ENCODE measurements at regions not wholly inside any gene's neighbourhood (a gene's known extent, or its start where the extent isn't known, plus 50 kb on each side); places are given as distances from the start of the nearest gene placed in this dataset.

DNA sequence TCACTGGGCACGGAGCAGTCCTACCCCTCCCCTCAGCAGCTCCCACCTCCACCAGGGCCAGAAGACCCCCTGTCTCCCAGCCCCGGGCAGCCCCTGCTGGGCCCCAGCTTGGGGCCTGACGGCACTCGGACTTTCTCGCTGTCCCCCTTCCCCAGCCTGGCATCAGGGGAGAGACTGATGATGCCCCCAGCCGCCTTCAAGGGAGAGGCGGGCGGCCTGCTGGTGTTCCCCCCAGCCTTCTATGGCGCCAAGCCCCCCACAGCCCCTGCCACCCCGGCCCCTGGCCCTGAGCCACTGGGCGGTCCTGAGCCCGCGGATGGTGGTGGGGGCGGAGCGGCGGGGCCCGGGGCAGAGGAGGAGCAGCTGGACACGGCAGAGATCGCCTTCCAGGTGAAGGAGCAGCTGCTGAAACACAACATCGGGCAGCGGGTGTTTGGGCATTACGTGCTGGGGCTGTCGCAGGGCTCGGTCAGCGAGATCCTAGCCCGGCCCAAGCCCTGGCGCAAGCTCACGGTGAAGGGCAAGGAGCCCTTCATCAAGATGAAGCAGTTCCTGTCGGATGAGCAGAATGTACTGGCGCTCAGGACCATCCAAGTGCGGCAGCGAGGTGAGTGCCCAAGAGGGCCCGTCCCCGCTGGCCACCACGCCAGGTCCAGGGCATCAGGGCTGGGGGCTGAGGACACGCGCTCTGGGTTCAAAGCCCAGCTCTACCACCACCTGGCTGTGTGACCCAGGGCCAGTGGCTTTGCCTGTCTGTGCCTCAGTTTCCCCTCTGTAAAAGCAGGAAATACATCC lies 58.6 kb downstream of the PHETA1 start:
- no peak for DNase-seq (ENCODE audit: low read depth in 1 of 2, low spot score in 1 of 2)
- H3K27me3 ChIP-seq (ENCODE audit: insufficient read depth, poor library complexity, severe bottlenecking), result peaks cover 2% of the 10 kb centered on the region
- no peak overlapping the region for H3K4me3 ChIP-seq (replicated peaks; ENCODE audit: insufficient read depth, low read length)
- H3K27ac ChIP-seq (replicated peaks), result no peak overlapping the region
- TF ChIP-seq, protein P1, sequence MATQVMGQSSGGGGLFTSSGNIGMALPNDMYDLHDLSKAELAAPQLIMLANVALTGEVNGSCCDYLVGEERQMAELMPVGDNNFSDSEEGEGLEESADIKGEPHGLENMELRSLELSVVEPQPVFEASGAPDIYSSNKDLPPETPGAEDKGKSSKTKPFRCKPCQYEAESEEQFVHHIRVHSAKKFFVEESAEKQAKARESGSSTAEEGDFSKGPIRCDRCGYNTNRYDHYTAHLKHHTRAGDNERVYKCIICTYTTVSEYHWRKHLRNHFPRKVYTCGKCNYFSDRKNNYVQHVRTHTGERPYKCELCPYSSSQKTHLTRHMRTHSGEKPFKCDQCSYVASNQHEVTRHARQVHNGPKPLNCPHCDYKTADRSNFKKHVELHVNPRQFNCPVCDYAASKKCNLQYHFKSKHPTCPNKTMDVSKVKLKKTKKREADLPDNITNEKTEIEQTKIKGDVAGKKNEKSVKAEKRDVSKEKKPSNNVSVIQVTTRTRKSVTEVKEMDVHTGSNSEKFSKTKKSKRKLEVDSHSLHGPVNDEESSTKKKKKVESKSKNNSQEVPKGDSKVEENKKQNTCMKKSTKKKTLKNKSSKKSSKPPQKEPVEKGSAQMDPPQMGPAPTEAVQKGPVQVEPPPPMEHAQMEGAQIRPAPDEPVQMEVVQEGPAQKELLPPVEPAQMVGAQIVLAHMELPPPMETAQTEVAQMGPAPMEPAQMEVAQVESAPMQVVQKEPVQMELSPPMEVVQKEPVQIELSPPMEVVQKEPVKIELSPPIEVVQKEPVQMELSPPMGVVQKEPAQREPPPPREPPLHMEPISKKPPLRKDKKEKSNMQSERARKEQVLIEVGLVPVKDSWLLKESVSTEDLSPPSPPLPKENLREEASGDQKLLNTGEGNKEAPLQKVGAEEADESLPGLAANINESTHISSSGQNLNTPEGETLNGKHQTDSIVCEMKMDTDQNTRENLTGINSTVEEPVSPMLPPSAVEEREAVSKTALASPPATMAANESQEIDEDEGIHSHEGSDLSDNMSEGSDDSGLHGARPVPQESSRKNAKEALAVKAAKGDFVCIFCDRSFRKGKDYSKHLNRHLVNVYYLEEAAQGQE (IDR thresholded peaks at IDR 0.05; ENCODE audit: insufficient replicate concordance, low read depth), result no peak
- TF ChIP-seq SPI1 (IDR thresholded peaks at IDR 0.05; ENCODE audit: borderline replicate concordance, low read depth) (no peak), POLR2AphosphoS5 (IDR thresholded peaks at IDR 0.05; ENCODE audit: low read depth) (no peak), CTCF (IDR thresholded peaks at IDR 0.05; ENCODE audit: insufficient read depth, low read length) (no peak), GABPA (IDR thresholded peaks at IDR 0.05; ENCODE audit: low read depth) (no peak)

- TF ChIP-seq SPI1 (IDR thresholded peaks at IDR 0.05; ENCODE audit: borderline replicate concordance, low read depth) (no peak), POLR2AphosphoS5 (IDR thresholded peaks at IDR 0.05; ENCODE audit: low read depth) (no peak), CTCF (IDR thresholded peaks at IDR 0.05; ENCODE audit: insufficient read depth, low read length) (no peak), GABPA (IDR thresholded peaks at IDR 0.05; ENCODE audit: low read depth) (no peak)
- TF ChIP-seq, protein P1 (IDR thresholded peaks at IDR 0.05; ENCODE audit: insufficient replicate concordance, low read depth), result no peak
- Histone ChIP-seq H3K27me3 (ENCODE audit: insufficient read depth, poor library complexity, severe bottlenecking) (peaks cover 2% of the 10 kb centered on the region), H3K27ac (replicated peaks) (no peak overlapping the region)
Observed at GRCh38 chr12:111309584-111309983, 59.3 kb downstream of the PHETA1 start.

GRCh38 chr12:111308473-111308872 lies 60.4 kb downstream of the PHETA1 start:
- Histone ChIP-seq H3K27ac (replicated peaks) (no peak overlapping the region), H3K4me3 (replicated peaks; ENCODE audit: insufficient read depth, low read length) (no peak overlapping the region), H3K27me3 (ENCODE audit: insufficient read depth, poor library complexity, severe bottlenecking) (peaks cover 2% of the 10 kb centered on the region)
- no peak for DNase-seq (ENCODE audit: low read depth in 1 of 2, low spot score in 1 of 2)
- TF ChIP-seq, protein P1 (IDR thresholded peaks at IDR 0.05; ENCODE audit: insufficient replicate concordance, low read depth), result no peak
- no peak for TF ChIP-seq POLR2AphosphoS5 (IDR thresholded peaks at IDR 0.05; ENCODE audit: low read depth)
- TF ChIP-seq GABPA (IDR thresholded peaks at IDR 0.05; ENCODE audit: low read depth), result no peak
- no peak for TF ChIP-seq CTCF (IDR thresholded peaks at IDR 0.05; ENCODE audit: insufficient read depth, low read length)
- no peak for TF ChIP-seq SPI1 (IDR thresholded peaks at IDR 0.05; ENCODE audit: borderline replicate concordance, low read depth)

More at GRCh38 chr12:111309584-111309983, 59.3 kb downstream of the PHETA1 start:
- no peak for DNase-seq (ENCODE audit: low read depth in 1 of 2, low spot score in 1 of 2)
- no peak overlapping the region for H3K4me3 ChIP-seq (replicated peaks; ENCODE audit: insufficient read depth, low read length)

Measured in HL-60 (cell line).